ENCODE measurements at regions not wholly inside any gene's neighbourhood (a gene's known extent, or its start where the extent isn't known, plus 50 kb on each side); places are given as distances from the start of the nearest gene placed in this dataset.

GRCh38 chr2:67544286-67544685 is 147.2 kb downstream of the ETAA1 start:
- no peaks in the 10 kb centered on the region for H3K36me3 ChIP-seq
- H3K9ac ChIP-seq = no peak overlapping the region
- peaks cover 39% of the 10 kb centered on the region for H3K9me3 ChIP-seq
- H3K27me3 ChIP-seq = no peaks in the 10 kb centered on the region
- no peak overlapping the region for H3K27ac ChIP-seq
- no peaks in the 10 kb centered on the region for H3K4me1 ChIP-seq
- H3K4me3 ChIP-seq = no peak overlapping the region
- no peak overlapping the region for H3K4me2 ChIP-seq
- H4K20me1 ChIP-seq = no peaks in the 10 kb centered on the region
- no peak for TF ChIP-seq Cebpa-rat (IDR thresholded peaks at IDR 0.05)

GRCh38 chr2:67548317-67549201 is 151.4 kb downstream of the ETAA1 start:
- peaks cover 23% of the 10 kb centered on the region for H3K9me3 ChIP-seq
- H3K27ac ChIP-seq = no peak overlapping the region
- no peak overlapping the region for H3K4me2 ChIP-seq
- no peak overlapping the region for H3K4me3 ChIP-seq
- no peaks in the 10 kb centered on the region for H3K4me1 ChIP-seq
- TF ChIP-seq Cebpa-rat (IDR thresholded peaks at IDR 0.05) = no peak
- H3K27me3 ChIP-seq = no peaks in the 10 kb centered on the region
- H3K9ac ChIP-seq = no peak overlapping the region
- no peaks in the 10 kb centered on the region for H3K36me3 ChIP-seq
- H4K20me1 ChIP-seq = no peaks in the 10 kb centered on the region

GRCh38 chr2:67559156-67559555 is 162.0 kb downstream of the ETAA1 start:
- H3K4me1 ChIP-seq = no peaks in the 10 kb centered on the region
- H3K36me3 ChIP-seq = no peaks in the 10 kb centered on the region
- no peak overlapping the region for H3K4me3 ChIP-seq
- no peaks in the 10 kb centered on the region for H3K27me3 ChIP-seq
- no peaks in the 10 kb centered on the region for H3K9me3 ChIP-seq
- no peak overlapping the region for H3K27ac ChIP-seq
- H3K9ac ChIP-seq = no peak overlapping the region
- H4K20me1 ChIP-seq = no peaks in the 10 kb centered on the region
- no peak overlapping the region for H3K4me2 ChIP-seq
- no peak for TF ChIP-seq Cebpa-rat (IDR thresholded peaks at IDR 0.05)

- Histone ChIP-seq H3K9ac (no peak overlapping the region), H4K20me1 (no peaks in the 10 kb centered on the region), H3K27ac (no peak overlapping the region), H3K4me1 (no peaks in the 10 kb centered on the region), H3K4me3 (no peak overlapping the region), H3K36me3 (no peaks in the 10 kb centered on the region), H3K27me3 (no peaks in the 10 kb centered on the region), H3K4me2 (no peak overlapping the region), H3K9me3 (no peaks in the 10 kb centered on the region)
- TF ChIP-seq Cebpa-rat (IDR thresholded peaks at IDR 0.05) = no peak
Observed at GRCh38 chr2:67560771-67561456, 163.8 kb downstream of the ETAA1 start.

- no peak for TF ChIP-seq Cebpa-rat (IDR thresholded peaks at IDR 0.05)
- Histone ChIP-seq H3K36me3 (no peaks in the 10 kb centered on the region), H3K4me3 (no peak overlapping the region), H4K20me1 (no peaks in the 10 kb centered on the region), H3K4me1 (no peaks in the 10 kb centered on the region), H3K9ac (no peak overlapping the region), H3K9me3 (no peaks in the 10 kb centered on the region), H3K27ac (no peak overlapping the region), H3K4me2 (no peak overlapping the region), H3K27me3 (no peaks in the 10 kb centered on the region)
Observed at GRCh38 chr2:67561457-67561965, 164.4 kb downstream of the ETAA1 start.

- Histone ChIP-seq H3K27me3 (no peaks in the 10 kb centered on the region), H4K20me1 (no peaks in the 10 kb centered on the region), H3K9me3 (no peaks in the 10 kb centered on the region), H3K4me2 (no peak overlapping the region), H3K9ac (no peak overlapping the region), H3K36me3 (no peaks in the 10 kb centered on the region), H3K4me1 (no peaks in the 10 kb centered on the region), H3K27ac (no peak overlapping the region), H3K4me3 (no peak overlapping the region)
- TF ChIP-seq Cebpa-rat (IDR thresholded peaks at IDR 0.05) = no peak
Observed at GRCh38 chr2:67564076-67564475, 166.9 kb downstream of the ETAA1 start.

- Histone ChIP-seq H3K4me3 (no peak overlapping the region), H3K4me1 (no peaks in the 10 kb centered on the region), H3K27ac (no peak overlapping the region), H3K27me3 (no peaks in the 10 kb centered on the region), H3K9ac (no peak overlapping the region), H3K36me3 (no peaks in the 10 kb centered on the region), H3K4me2 (no peak overlapping the region), H4K20me1 (no peaks in the 10 kb centered on the region), H3K9me3 (no peaks in the 10 kb centered on the region)
- TF ChIP-seq Cebpa-rat (IDR thresholded peaks at IDR 0.05) = no peak
Observed at GRCh38 chr2:67564626-67565025, 167.5 kb downstream of the ETAA1 start.

GRCh38 chr2:67565262-67565661 is 168.1 kb downstream of the ETAA1 start:
- Histone ChIP-seq H3K4me1 (no peaks in the 10 kb centered on the region), H3K4me3 (no peak overlapping the region), H3K9ac (no peak overlapping the region), H3K27ac (no peak overlapping the region), H3K9me3 (no peaks in the 10 kb centered on the region), H4K20me1 (no peaks in the 10 kb centered on the region), H3K4me2 (no peak overlapping the region), H3K36me3 (no peaks in the 10 kb centered on the region), H3K27me3 (no peaks in the 10 kb centered on the region)
- TF ChIP-seq Cebpa-rat (IDR thresholded peaks at IDR 0.05) = no peak

- Histone ChIP-seq H3K36me3 (no peaks in the 10 kb centered on the region), H3K9me3 (no peaks in the 10 kb centered on the region), H3K27me3 (no peaks in the 10 kb centered on the region), H3K9ac (no peak overlapping the region), H3K4me1 (no peaks in the 10 kb centered on the region), H3K27ac (no peak overlapping the region), H3K4me3 (no peak overlapping the region), H3K4me2 (no peak overlapping the region), H4K20me1 (no peaks in the 10 kb centered on the region)
- no peak for TF ChIP-seq Cebpa-rat (IDR thresholded peaks at IDR 0.05)
Observed at GRCh38 chr2:67565761-67566160, 168.6 kb downstream of the ETAA1 start.

GRCh38 chr2:67566285-67566684 is 169.2 kb downstream of the ETAA1 start:
- no peaks in the 10 kb centered on the region for H4K20me1 ChIP-seq
- H3K36me3 ChIP-seq = no peaks in the 10 kb centered on the region
- no peaks in the 10 kb centered on the region for H3K27me3 ChIP-seq
- H3K4me1 ChIP-seq = no peaks in the 10 kb centered on the region
- H3K4me3 ChIP-seq = no peak overlapping the region
- TF ChIP-seq Cebpa-rat (IDR thresholded peaks at IDR 0.05) = no peak
- no peaks in the 10 kb centered on the region for H3K9me3 ChIP-seq
- H3K9ac ChIP-seq = no peak overlapping the region
- no peak overlapping the region for H3K27ac ChIP-seq
- no peak overlapping the region for H3K4me2 ChIP-seq

Data from BLaER1 (cell line).